A673 (cell line): ENCODE measurements at regions not wholly inside any gene's neighbourhood (a gene's known extent, or its start where the extent isn't known, plus 50 kb on each side); places are given as distances from the start of the nearest gene placed in this dataset.

Experiments
- CTCF ChIP-seq: fragments of 300-800, 200-600 bp; sonication (generic); conservative IDR thresholded peaks from 2 replicates; pipeline ENCODE4 v1.5.1; 2017; ENCODE audit warnings: low read depth, mild to moderate bottlenecking, antibody characterized with exemption, low read length, moderate library complexity, mixed read lengths
- EZH2 ChIP-seq: fragments of 200-600 bp; sonication (generic); IDR thresholded peaks from 2 replicates; pipeline ENCODE4 v1.6.1; 2017; ENCODE audit warnings: borderline replicate concordance, low read depth, mild to moderate bottlenecking, mixed read lengths, antibody characterized with exemption, low read length; ENCODE audit not compliant: poor library complexity, severe bottlenecking

GRCh38 chr1:72649211-72649888, 367.0 kb upstream of the NEGR1 start:
- no peak for TF ChIP-seq CTCF
- no peak for TF ChIP-seq EZH2
